ENCODE measurements at regions not wholly inside any gene's neighbourhood (a gene's known extent, or its start where the extent isn't known, plus 50 kb on each side); places are given as distances from the start of the nearest gene placed in this dataset.
"Not testable (repeated sequence)": the region's sequence is repeated elsewhere in the genome, so short reads cannot be mapped to it uniquely, and the experiment has no call there.

DNA sequence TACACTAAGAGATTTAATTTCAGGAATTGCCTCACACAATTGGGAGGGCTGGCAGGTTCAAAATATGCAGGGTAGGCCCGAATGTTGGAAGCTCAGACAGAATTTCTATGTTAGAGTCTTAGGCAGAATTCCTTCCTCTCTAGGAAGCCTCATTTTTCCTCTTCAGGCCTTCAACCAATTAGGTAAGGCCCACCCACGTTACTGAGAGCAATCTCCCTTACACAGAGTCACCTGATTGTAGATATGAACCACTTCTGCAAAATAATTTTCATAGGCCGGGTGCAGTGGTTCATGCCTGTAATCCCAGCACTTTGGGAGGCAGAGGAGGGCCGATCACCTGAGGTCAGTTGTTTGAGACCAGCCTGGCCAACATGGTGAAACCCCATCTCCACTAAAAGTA is 50.2 kb upstream of the HIVEP1 start:
- DNase-seq = no peak

DNA sequence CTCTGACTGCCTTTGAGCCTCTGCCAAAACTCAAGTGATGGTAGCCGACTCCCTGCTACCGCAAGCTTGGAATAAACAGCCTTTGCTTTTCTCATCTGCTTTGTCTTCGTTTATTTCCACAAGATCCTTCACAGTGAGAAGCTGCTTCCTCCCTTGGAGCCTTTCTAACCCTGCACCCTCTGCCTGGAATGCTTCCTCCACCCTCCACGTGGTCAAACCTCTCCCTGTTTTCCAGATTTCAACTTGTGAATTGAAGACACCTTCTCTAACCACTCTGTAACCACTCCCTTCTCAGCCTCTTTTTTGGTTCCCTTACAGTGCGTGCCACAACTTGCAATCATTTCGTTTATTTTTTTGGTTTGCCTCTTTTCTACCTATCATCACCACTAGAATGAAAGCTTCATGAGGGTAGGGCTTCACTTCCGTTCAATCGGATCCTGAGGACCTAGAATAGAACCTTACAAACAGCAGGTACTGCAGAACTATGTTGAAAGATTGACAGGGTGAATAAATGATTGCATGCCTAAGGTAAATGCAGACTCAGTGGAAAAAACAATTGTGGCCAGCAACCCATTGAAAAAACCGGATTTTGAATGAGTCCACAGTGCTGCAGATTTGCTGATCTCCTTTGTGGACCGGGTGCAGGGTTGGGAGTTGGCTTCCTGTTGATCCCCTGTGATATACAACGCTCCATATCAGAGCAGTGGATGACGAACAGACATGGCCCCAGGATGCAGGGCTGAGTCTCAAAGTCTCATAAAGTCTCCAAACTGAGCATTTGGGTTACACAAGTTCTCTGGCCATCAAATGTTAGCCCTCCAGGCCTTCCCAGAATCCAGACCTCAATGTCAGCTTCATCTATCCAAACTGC is 51.0 kb upstream of the HIVEP1 start:
- no peak for DNase-seq

GRCh38 chr6:11956781-11957180 is 55.3 kb upstream of the HIVEP1 start:
- DNase-seq = no peak

GRCh38 chr6:11953641-11954040 is 58.5 kb upstream of the HIVEP1 start:
- DNase-seq = no peak

- DNase-seq = no peak
These were observed 59.8 kb upstream of the HIVEP1 start for GRCh38 chr6:11952316-11952715.

DNA sequence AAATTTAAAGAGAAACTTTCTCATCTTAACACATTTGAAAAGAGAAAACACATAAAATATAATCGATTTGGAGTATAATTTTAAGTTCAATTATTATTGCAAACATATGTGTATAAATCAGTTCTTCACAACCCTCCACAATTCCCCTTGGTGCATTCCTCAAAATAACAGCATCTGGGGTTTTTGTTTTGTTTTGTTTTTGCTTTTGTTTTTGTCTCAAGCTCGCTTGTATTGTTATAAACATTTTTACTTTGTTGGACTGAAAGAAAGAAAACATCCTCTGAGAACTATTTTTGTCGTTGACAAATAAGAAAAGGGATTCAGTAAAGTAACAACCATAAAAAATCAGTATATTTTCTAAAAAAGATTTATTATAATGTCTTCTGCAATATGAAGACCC is 60.2 kb upstream of the HIVEP1 start:
- DNase-seq = no peak

DNA sequence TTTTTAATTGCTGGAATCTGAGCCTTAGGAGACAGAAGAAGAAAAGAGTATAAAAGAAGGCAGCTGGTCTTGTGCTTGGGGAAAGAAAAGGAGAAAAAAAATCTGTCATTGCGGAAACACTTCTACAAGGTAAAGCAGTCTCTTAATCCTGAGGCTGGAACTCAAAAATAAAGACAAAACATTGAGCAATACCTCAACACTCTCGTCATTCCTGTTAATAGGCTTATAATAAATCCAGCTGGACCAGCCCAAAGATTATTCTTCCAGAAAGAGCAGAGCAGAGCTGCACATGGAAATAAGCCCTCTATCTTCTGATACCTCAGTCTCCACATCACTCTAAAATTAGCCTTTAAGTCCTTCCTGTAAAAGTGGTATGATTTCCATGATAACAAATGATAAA is 62.0 kb upstream of the HIVEP1 start:
- DNase-seq = no peak

- DNase-seq = no peak
These were observed 64.5 kb upstream of the HIVEP1 start for GRCh38 chr6:11947575-11947974.

GRCh38 chr6:11947063-11947462 is 65.0 kb upstream of the HIVEP1 start:
- no peak for DNase-seq

- DNase-seq = no peak
These were observed 68.0 kb upstream of the HIVEP1 start for GRCh38 chr6:11944111-11944510.

DNA sequence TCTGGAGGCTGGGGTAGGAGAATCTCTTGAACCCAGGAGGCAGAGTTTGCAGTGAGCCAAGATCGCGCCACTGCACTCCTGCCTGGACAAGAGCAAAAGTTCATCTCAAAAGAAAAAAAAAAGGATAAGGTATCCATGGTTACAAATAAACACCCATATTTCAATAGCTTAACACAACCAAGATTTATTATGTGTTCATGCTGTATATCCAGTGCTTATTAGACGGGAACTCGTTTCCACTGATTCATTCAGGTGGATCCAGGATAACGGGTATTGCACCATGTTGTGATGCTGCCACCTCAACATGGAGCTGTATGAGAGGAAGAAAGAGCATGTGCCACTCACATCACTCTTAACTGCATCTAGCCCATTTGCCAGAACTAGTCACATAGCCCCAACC is 69.1 kb upstream of the HIVEP1 start:
- DNase-seq = no peak

DNA sequence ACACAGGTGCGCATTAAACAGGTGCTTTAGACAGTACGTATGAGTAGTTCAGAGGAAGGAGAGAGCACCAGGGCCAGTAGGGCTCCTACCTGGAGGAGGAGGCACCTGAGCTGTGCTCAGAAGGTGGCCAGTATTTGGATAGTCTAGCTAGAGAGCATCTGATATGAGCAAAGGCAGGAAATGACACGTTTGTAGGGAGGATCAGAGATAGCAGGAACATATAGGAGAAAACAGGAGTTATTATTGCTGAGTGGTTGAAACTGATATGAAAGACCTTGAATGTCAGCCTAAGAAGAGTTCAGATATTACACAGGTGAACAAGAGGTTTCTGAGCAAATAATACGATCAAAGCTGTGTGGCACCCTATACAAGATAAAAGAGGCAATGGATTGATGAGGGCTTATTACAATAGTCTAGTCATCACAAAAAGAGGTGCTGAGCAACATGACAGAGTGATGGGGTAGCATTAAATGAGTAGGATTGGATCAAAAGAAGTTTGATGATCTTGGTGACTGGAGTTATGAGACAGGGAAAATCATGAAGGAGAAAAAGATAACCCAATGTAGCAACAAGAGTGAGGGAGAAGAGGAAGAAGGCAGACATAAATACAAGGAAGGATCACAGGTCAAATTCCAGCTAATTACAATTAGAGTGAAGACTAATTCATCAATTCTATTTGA is 69.8 kb upstream of the HIVEP1 start:
- no peak for DNase-seq

- DNase-seq = not testable (repeated sequence)
These were observed 71.5 kb upstream of the HIVEP1 start for GRCh38 chr6:11940532-11941166.

- DNase-seq = no peak
These were observed 73.7 kb upstream of the HIVEP1 start for GRCh38 chr6:11938285-11938890.

- no peak for DNase-seq
These were observed 77.5 kb upstream of the HIVEP1 start for GRCh38 chr6:11934638-11935037.

DNA sequence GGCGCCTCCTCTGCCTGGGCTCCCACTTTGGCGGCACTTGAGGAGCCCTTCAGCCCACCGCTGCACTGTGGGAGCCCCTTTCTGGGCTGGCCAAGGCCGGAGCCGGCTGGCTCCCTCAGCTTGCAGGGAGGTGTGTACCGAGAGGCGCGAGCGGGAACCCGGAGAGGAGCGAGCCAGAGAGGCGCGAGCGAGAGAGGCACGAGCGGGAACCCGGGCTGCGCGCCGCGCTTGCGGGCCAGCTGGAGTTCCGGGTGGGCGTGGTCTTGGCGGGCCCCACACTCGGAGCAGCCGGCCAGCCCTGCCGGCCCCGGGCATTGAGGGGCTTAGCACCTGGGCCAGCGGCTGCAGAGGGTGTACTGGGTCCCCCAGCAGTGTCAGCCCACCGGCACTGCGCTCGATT is 79.2 kb upstream of the HIVEP1 start:
- not testable (repeated sequence) for DNase-seq

GRCh38 chr6:11931296-11932035 is 80.6 kb upstream of the HIVEP1 start:
- no peak for DNase-seq

GRCh38 chr6:11930834-11931233 is 81.3 kb upstream of the HIVEP1 start:
- DNase-seq = not testable (repeated sequence)

DNA sequence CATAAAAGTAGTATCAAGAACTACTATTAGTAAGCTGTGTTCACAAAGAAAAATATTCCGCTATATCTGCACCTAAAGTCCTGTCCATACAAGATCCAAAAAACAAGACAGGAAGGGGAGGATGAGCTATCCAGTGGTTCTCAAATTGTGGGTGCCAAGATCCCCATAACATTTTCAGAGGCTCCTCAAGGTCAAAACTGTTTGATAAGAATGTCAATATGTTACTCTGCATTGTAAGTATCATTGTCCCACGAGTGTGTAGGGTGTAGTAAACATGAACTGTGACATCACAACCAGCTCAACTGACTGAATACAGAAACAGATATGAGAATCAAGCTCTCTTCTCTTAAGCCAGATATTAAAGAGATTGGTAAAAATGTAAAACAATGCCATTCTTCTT is 81.9 kb upstream of the HIVEP1 start:
- no peak for DNase-seq

DNA sequence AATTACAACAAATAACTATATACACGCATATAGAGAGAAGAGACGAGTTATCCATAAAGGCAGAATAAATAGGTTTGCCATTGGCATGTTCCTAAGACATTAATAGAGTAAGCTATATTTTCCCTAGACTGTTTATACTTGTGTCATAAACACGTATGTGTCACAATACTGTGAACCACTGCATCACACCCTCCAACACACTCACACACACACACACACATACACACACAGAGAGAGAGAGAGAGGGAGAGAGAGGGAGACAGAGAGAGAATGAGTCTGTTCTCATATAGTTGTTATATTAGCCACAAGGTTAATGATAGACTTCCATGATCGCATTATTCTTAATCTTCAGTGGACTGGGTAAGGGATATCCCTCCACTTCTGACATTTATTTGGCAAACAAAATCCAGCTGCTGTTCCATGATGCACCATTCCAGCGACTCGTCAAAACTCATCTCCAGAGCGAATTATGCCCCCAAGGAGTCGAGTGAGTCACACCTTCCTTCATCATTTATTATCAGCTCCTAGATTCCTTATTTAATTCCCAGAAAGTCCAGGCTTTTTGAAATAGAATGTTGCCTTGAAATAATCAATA is 82.8 kb upstream of the HIVEP1 start:
- DNase-seq = no peak

GRCh38 chr6:11926594-11927407 is 85.3 kb upstream of the HIVEP1 start:
- DNase-seq = no peak
